ENCODE measurements at regions not wholly inside any gene's neighbourhood (a gene's known extent, or its start where the extent isn't known, plus 50 kb on each side); places are given as distances from the start of the nearest gene placed in this dataset.
A peak's percentile ranks its signal among the peaks of the same experiment; 100 is the strongest.

- Histone ChIP-seq H3K36me3 (replicated peaks; ENCODE audit: control insufficient read depth, insufficient read depth, low read length) (no peaks in the 10 kb centered on the region), H3K27me3 (ENCODE audit: control insufficient read depth, insufficient read depth, low read length) (no peaks in the 10 kb centered on the region), H3K4me3 (ENCODE audit: insufficient read depth, low read depth, low read length) (no peak overlapping the region)
- DNase-seq: no peak
Measured at GRCh38 chr3:3745693-3746092, 53.5 kb upstream of the LRRN1 start.

- Histone ChIP-seq H3K36me3 (replicated peaks; ENCODE audit: control insufficient read depth, insufficient read depth, low read length) (no peaks in the 10 kb centered on the region), H3K4me3 (ENCODE audit: insufficient read depth, low read depth, low read length) (no peak overlapping the region), H3K27me3 (ENCODE audit: control insufficient read depth, insufficient read depth, low read length) (no peaks in the 10 kb centered on the region)
- no peak for DNase-seq
Measured at GRCh38 chr3:3744826-3745225, 54.4 kb upstream of the LRRN1 start.

GRCh38 chr3:3743754-3744153 lies 55.5 kb upstream of the LRRN1 start:
- H3K4me3 ChIP-seq (ENCODE audit: insufficient read depth, low read depth, low read length): no peak overlapping the region
- H3K36me3 ChIP-seq (replicated peaks; ENCODE audit: control insufficient read depth, insufficient read depth, low read length): no peaks in the 10 kb centered on the region
- no peak for DNase-seq
- no peaks in the 10 kb centered on the region for H3K27me3 ChIP-seq (ENCODE audit: control insufficient read depth, insufficient read depth, low read length)

DNA sequence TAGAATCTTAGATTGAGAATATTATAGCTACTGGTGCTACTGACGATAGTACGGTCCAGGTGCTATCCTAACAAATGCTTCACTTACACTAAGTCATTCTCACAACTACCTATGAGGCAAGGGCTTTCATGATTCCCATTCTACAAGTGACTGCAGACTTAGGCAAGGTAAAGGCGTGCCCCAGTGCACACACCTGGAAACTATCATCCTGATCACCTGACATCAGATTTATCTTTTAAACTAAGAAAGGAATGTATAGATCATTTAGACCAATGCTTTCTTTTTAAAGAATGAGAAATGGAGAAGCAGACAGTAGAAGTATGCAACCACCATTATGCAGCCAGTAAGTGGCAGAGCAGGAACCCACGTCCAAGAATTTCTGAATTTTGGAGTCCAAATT lies 59.2 kb upstream of the LRRN1 start:
- DNase-seq: no peak
- Histone ChIP-seq H3K27me3 (ENCODE audit: control insufficient read depth, insufficient read depth, low read length) (no peaks in the 10 kb centered on the region), H3K36me3 (replicated peaks; ENCODE audit: control insufficient read depth, insufficient read depth, low read length) (no peaks in the 10 kb centered on the region), H3K4me3 (ENCODE audit: insufficient read depth, low read depth, low read length) (no peak overlapping the region)

DNA sequence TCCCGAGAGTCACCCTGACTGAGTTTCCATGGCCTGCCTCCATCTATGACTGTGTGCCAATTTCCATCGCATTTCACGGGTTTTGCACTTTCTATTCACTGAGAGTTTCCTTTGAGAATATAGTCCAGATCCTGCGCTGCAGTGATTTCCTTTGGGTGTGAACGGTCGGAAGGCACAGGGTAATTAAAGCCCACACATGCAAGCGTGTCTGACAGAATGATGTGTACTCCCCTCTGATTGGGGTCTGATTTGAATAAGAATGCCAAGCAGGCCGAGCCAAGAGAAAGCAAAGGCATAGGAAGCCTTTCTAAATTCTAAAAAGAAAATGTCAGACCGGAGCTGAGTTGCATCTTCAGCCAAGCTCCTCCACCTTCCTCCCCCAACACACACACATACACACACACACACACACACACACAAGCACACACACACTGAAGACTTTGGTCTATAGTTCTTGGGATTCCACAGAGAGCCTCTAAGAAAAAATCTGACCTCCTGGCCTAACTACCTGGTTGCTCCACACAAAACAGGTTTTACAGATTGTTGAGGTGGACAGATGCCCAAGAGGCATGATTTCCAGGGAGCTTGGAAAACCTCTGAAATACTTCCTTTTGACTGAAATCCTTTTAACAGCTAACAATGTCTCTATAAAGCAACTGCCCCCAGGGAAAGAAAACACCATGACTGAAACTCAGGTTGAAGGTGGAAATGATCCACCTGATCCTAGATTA lies 59.7 kb upstream of the LRRN1 start:
- DNase-seq: peak; percentile 12
- Histone ChIP-seq H3K4me3 (ENCODE audit: insufficient read depth, low read depth, low read length) (no peak overlapping the region), H3K27me3 (ENCODE audit: control insufficient read depth, insufficient read depth, low read length) (no peaks in the 10 kb centered on the region), H3K36me3 (replicated peaks; ENCODE audit: control insufficient read depth, insufficient read depth, low read length) (no peaks in the 10 kb centered on the region)

DNA sequence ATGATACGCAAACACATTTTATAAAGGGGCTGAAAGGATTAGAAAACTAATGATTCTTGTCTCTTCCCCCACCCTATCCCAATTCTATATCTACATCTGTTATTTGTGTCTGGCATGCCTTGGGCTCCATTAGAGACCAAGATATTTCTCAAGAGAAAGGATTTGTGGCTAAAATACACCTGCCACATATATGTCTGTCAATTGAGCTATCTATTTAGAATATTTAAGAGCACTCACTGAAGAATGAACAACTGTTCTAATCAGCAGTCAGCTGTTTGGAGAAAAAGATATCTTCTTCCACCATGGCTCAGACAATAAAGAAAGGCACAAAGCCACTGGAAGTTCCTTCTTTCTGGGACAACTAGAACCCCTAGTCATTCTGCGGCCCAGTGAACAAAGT lies 61.7 kb upstream of the LRRN1 start:
- Histone ChIP-seq H3K36me3 (replicated peaks; ENCODE audit: control insufficient read depth, insufficient read depth, low read length) (no peaks in the 10 kb centered on the region), H3K4me3 (ENCODE audit: insufficient read depth, low read depth, low read length) (no peak overlapping the region), H3K27me3 (ENCODE audit: control insufficient read depth, insufficient read depth, low read length) (no peaks in the 10 kb centered on the region)
- no peak for DNase-seq

- Histone ChIP-seq H3K27me3 (ENCODE audit: control insufficient read depth, insufficient read depth, low read length) (no peaks in the 10 kb centered on the region), H3K36me3 (replicated peaks; ENCODE audit: control insufficient read depth, insufficient read depth, low read length) (no peaks in the 10 kb centered on the region), H3K4me3 (ENCODE audit: insufficient read depth, low read depth, low read length) (no peak overlapping the region)
- DNase-seq: no peak
Measured at GRCh38 chr3:3735919-3736318, 63.3 kb upstream of the LRRN1 start.

DNA sequence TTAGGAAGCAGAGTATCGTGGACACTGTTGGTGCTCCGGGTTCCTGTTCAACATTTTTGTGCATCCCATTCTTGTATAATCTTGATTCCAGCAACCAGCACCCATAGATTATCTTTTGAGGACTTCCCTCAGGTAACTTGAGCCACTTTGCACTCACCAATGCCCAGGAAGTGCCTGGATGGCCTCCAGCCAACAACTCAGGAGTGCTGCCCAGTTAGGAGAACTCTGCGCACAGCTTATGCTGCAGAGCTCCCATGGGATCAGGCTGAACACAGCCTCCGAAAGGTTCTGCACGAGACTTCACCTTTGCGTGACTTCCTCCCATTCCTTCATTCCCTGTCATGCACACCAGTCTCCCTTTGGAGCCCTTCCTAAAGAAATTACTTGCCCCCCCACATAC lies 64.3 kb upstream of the LRRN1 start:
- no peak overlapping the region for H3K4me3 ChIP-seq (ENCODE audit: insufficient read depth, low read depth, low read length)
- DNase-seq: no peak
- H3K27me3 ChIP-seq (ENCODE audit: control insufficient read depth, insufficient read depth, low read length): no peaks in the 10 kb centered on the region
- no peaks in the 10 kb centered on the region for H3K36me3 ChIP-seq (replicated peaks; ENCODE audit: control insufficient read depth, insufficient read depth, low read length)

- no peak for DNase-seq
- no peaks in the 10 kb centered on the region for H3K27me3 ChIP-seq (ENCODE audit: control insufficient read depth, insufficient read depth, low read length)
- H3K36me3 ChIP-seq (replicated peaks; ENCODE audit: control insufficient read depth, insufficient read depth, low read length): no peaks in the 10 kb centered on the region
- no peak overlapping the region for H3K4me3 ChIP-seq (ENCODE audit: insufficient read depth, low read depth, low read length)
Measured at GRCh38 chr3:3729261-3729660, 70.0 kb upstream of the LRRN1 start.

GRCh38 chr3:3726549-3726948 lies 72.7 kb upstream of the LRRN1 start:
- Histone ChIP-seq H3K27me3 (ENCODE audit: control insufficient read depth, insufficient read depth, low read length) (no peaks in the 10 kb centered on the region), H3K36me3 (replicated peaks; ENCODE audit: control insufficient read depth, insufficient read depth, low read length) (no peaks in the 10 kb centered on the region), H3K4me3 (ENCODE audit: insufficient read depth, low read depth, low read length) (no peak overlapping the region)
- DNase-seq: no peak

DNA sequence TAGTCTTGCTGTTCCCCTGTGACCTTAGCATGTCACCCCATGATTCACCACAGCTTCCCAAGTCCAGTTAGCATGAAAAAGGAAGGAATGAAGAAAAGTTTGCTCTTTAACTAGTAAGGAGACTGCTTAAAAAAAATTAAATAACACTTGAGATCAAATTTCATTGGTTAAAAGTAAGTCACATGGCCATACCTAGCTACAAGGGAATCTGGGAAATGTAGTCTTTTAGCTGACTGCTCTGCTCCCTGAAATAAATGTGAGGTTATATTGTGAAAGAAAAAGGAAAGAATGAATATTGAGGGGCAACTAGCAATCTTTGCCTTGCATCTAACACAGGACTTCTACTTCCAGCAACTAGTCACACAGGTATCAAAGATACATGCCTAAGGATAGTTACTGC lies 84.7 kb upstream of the LRRN1 start:
- H3K27me3 ChIP-seq (ENCODE audit: control insufficient read depth, insufficient read depth, low read length): no peaks in the 10 kb centered on the region
- H3K4me3 ChIP-seq (ENCODE audit: insufficient read depth, low read depth, low read length): no peak overlapping the region
- H3K36me3 ChIP-seq (replicated peaks; ENCODE audit: control insufficient read depth, insufficient read depth, low read length): no peaks in the 10 kb centered on the region
- DNase-seq: peak; percentile 21

- Histone ChIP-seq H3K36me3 (replicated peaks; ENCODE audit: control insufficient read depth, insufficient read depth, low read length) (no peaks in the 10 kb centered on the region), H3K4me3 (ENCODE audit: insufficient read depth, low read depth, low read length) (no peak overlapping the region), H3K27me3 (ENCODE audit: control insufficient read depth, insufficient read depth, low read length) (no peaks in the 10 kb centered on the region)
- no peak for DNase-seq
Measured at GRCh38 chr3:3712971-3713370, 86.3 kb upstream of the LRRN1 start.

GRCh38 chr3:3708769-3709115 lies 90.5 kb upstream of the LRRN1 start:
- no peak for DNase-seq
- Histone ChIP-seq H3K27me3 (ENCODE audit: control insufficient read depth, insufficient read depth, low read length) (no peaks in the 10 kb centered on the region), H3K36me3 (replicated peaks; ENCODE audit: control insufficient read depth, insufficient read depth, low read length) (no peaks in the 10 kb centered on the region), H3K4me3 (ENCODE audit: insufficient read depth, low read depth, low read length) (no peak overlapping the region)

GRCh38 chr3:3707858-3708768 lies 91.1 kb upstream of the LRRN1 start:
- peak; percentile 17 for DNase-seq
- H3K4me3 ChIP-seq (ENCODE audit: insufficient read depth, low read depth, low read length): no peak overlapping the region
- no peaks in the 10 kb centered on the region for H3K36me3 ChIP-seq (replicated peaks; ENCODE audit: control insufficient read depth, insufficient read depth, low read length)
- H3K27me3 ChIP-seq (ENCODE audit: control insufficient read depth, insufficient read depth, low read length): no peaks in the 10 kb centered on the region

DNA sequence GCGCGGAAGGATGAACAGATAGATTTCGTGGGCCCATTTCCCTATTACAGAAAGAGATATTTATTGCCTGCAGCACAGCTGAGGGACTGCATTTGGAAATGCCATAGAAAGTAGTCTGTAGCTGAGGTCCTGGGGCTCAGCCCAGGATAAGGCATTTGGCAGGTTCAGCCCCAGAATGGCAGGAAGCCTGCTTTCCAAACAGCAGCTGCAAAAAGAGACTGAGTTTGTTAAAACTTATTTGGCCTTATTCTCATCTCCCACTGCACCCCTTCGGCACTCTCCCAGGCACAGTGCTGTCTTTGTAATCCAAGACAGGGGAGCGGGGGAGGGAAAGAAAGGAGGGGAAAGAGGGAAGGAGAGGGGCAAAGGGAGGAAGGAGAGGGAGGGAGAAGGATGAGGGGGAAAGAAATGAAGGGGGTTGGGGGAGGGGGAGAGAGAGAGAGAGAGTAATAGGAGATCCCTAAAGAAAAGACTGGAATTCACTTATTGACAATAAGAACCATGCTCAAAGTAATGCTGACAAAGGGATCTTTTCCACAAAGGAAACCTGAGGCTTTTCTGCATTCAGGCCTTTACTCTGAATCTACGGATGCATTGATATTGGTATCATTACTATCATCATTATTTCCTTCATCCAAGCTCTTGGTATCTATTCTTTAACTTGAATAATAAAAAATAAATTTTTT lies 94.0 kb upstream of the LRRN1 start:
- no peak for DNase-seq
- Histone ChIP-seq H3K27me3 (ENCODE audit: control insufficient read depth, insufficient read depth, low read length) (no peaks in the 10 kb centered on the region), H3K36me3 (replicated peaks; ENCODE audit: control insufficient read depth, insufficient read depth, low read length) (no peaks in the 10 kb centered on the region), H3K4me3 (ENCODE audit: insufficient read depth, low read depth, low read length) (no peak overlapping the region)
